Osteoblast (primary cell): ENCODE measurements at regions not wholly inside any gene's neighbourhood (a gene's known extent, or its start where the extent isn't known, plus 50 kb on each side); places are given as distances from the start of the nearest gene placed in this dataset.

Experiments
- DNase-seq: peaks from one replicate; pipeline ENCODE4 v3.0.0; 2011; ENCODE audit warnings: low spot score, mixed read lengths; ENCODE audit not compliant: insufficient read length; ENCODE audit errors: missing footprints
- H2AFZ ChIP-seq: 2 replicates; pipeline ENCODE4 v1.6.0; 2011; ENCODE audit warnings: mild to moderate bottlenecking, low read length
- H3K27ac ChIP-seq: 2 replicates; pipeline ENCODE4 v1.5.1; 2011; ENCODE audit warnings: mild to moderate bottlenecking, low read depth, low read length, moderate library complexity
- H3K27me3 ChIP-seq: 2 replicates; pipeline ENCODE4 v1.6.0; 2012; ENCODE audit warnings: mild to moderate bottlenecking, control low read depth, inconsistent platforms, low read length, moderate library complexity; ENCODE audit not compliant: insufficient read depth
- H3K36me3 ChIP-seq: 2 replicates; pipeline ENCODE4 v1.5.1; 2011; ENCODE audit warnings: mild to moderate bottlenecking, low read length, control low read depth, moderate library complexity; ENCODE audit not compliant: insufficient read depth
- H3K4me1 ChIP-seq: 2 replicates; pipeline ENCODE4 v1.5.1; 2011; ENCODE audit warnings: mild to moderate bottlenecking, low read length, control low read depth, moderate library complexity; ENCODE audit not compliant: insufficient read depth
- H3K4me2 ChIP-seq: 2 replicates; pipeline ENCODE4 v1.6.0; 2011; ENCODE audit warnings: mild to moderate bottlenecking, low read length; ENCODE audit not compliant: insufficient read depth
- H3K4me3 ChIP-seq: fragments of 200-600 bp; sonication (generic); 3 replicates; pipeline ENCODE4 v1.5.1; 2012; ENCODE audit warnings: mild to moderate bottlenecking, low read length, inconsistent platforms; ENCODE audit not compliant: insufficient read depth
- H3K79me2 ChIP-seq: 2 replicates; pipeline ENCODE4 v1.6.0; 2012; ENCODE audit warnings: mild to moderate bottlenecking, low read length, control low read depth, inconsistent platforms; ENCODE audit not compliant: insufficient read depth
- H3K9me3 ChIP-seq: 2 replicates; pipeline ENCODE4 v1.5.1; 2011; ENCODE audit warnings: low read depth, low read length, control low read depth
- H4K20me1 ChIP-seq: 2 replicates; pipeline ENCODE4 v1.6.0; 2012; ENCODE audit warnings: mild to moderate bottlenecking, low read length, control low read depth; ENCODE audit not compliant: insufficient read depth
- CTCF ChIP-seq: IDR thresholded peaks from 2 replicates; pipeline ENCODE4 v1.5.1; 2011; ENCODE audit warnings: mild to moderate bottlenecking, low read depth, low read length, moderate library complexity; ENCODE audit errors: extremely low read depth

- H3K4me2 ChIP-seq: no peak overlapping the region
- H4K20me1 ChIP-seq: no peaks in the 10 kb centered on the region
- DNase-seq: no peak
- H3K9me3 ChIP-seq: no peaks in the 10 kb centered on the region
- no peak overlapping the region for H3K4me3 ChIP-seq
- H3K36me3 ChIP-seq: no peaks in the 10 kb centered on the region
- no peak overlapping the region for H2AFZ ChIP-seq
- H3K27me3 ChIP-seq: no peaks in the 10 kb centered on the region
- no peaks in the 10 kb centered on the region for H3K79me2 ChIP-seq
- H3K27ac ChIP-seq: no peak overlapping the region
- no peak for TF ChIP-seq CTCF
- H3K4me1 ChIP-seq: no peaks in the 10 kb centered on the region
Measured at GRCh38 chr14:84021433-84021832, 1508.5 kb upstream of the FLRT2 start.

GRCh38 chr14:84024231-84024820, 1505.6 kb upstream of the FLRT2 start:
- no peaks in the 10 kb centered on the region for H3K4me1 ChIP-seq
- no peaks in the 10 kb centered on the region for H3K79me2 ChIP-seq
- no peaks in the 10 kb centered on the region for H3K9me3 ChIP-seq
- H3K27ac ChIP-seq: no peak overlapping the region
- H3K27me3 ChIP-seq: no peaks in the 10 kb centered on the region
- TF ChIP-seq CTCF: no peak
- H3K36me3 ChIP-seq: no peaks in the 10 kb centered on the region
- no peak overlapping the region for H2AFZ ChIP-seq
- H4K20me1 ChIP-seq: no peaks in the 10 kb centered on the region
- DNase-seq: no peak
- no peak overlapping the region for H3K4me2 ChIP-seq
- H3K4me3 ChIP-seq: no peak overlapping the region

- no peak overlapping the region for H3K27ac ChIP-seq
- no peaks in the 10 kb centered on the region for H3K9me3 ChIP-seq
- no peaks in the 10 kb centered on the region for H3K36me3 ChIP-seq
- no peaks in the 10 kb centered on the region for H3K27me3 ChIP-seq
- no peak overlapping the region for H3K4me3 ChIP-seq
- no peaks in the 10 kb centered on the region for H3K4me1 ChIP-seq
- no peaks in the 10 kb centered on the region for H3K79me2 ChIP-seq
- no peak for DNase-seq
- TF ChIP-seq CTCF: no peak
- H4K20me1 ChIP-seq: no peaks in the 10 kb centered on the region
- H3K4me2 ChIP-seq: no peak overlapping the region
- no peak overlapping the region for H2AFZ ChIP-seq
Measured at GRCh38 chr14:84025106-84026012, 1504.6 kb upstream of the FLRT2 start.

- no peak for DNase-seq
- Histone ChIP-seq H3K4me3 (no peak overlapping the region), H3K4me2 (no peak overlapping the region), H3K27ac (no peak overlapping the region), H2AFZ (no peak overlapping the region), H3K9me3 (no peaks in the 10 kb centered on the region), H3K79me2 (no peaks in the 10 kb centered on the region), H4K20me1 (no peaks in the 10 kb centered on the region), H3K27me3 (no peaks in the 10 kb centered on the region), H3K36me3 (no peaks in the 10 kb centered on the region), H3K4me1 (no peaks in the 10 kb centered on the region)
- no peak for TF ChIP-seq CTCF
Measured at GRCh38 chr14:84027351-84027750, 1502.6 kb upstream of the FLRT2 start.
